HG03060 (cell line): ENCODE measurements at regions not wholly inside any gene's neighbourhood (a gene's known extent, or its start where the extent isn't known, plus 50 kb on each side); places are given as distances from the start of the nearest gene placed in this dataset.
A peak's percentile ranks its signal among the peaks of the same experiment; 100 is the strongest.

Source experiments
- ATAC-seq: cut with Tn5 transposase; IDR thresholded peaks from one replicate; pipeline ENCODE4 v1.9.1; 2021; ENCODE audit warnings: low read depth, moderate number of reproducible peaks; ENCODE audit not compliant: unreplicated experiment

DNA sequence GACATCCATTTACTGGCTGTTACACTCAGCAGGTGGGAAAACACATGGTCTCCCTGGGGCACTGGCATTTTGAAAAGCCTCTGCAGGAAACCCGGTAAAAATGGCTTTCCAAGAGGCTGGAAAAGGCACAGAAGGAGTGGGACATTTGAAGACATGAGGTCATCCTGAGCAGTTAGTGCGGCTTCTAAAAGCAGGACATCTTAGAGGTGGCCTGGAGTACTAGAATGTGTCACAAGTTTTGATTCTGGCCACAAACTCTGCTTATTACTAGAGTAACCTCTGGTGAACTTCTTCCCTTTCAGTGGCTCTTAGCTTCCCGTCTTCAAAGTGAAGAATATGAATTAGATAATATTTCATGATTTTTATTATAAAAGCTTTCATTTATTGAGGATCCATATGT is 423.0 kb upstream of the BRINP1 start:
- no peak for ATAC-seq

DNA sequence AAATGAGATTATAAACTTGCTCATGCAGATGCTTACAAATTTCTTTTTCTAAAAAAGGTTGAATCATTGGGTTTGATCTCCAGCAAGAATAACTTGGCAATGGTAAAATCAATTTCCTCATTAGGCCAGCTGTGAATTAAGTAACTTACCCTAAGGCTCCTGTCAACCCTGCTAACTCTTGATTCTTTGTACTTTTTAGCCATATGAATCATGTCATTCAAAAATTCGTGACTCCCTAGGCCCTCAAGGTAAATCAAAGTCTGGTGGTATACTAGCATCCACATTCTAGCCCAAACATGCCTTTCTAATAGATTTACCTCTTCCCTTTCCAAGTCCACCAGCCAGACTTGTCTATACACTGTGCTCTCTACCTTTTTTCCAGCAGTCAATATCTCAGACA is 420.8 kb upstream of the BRINP1 start:
- ATAC-seq = no peak

DNA sequence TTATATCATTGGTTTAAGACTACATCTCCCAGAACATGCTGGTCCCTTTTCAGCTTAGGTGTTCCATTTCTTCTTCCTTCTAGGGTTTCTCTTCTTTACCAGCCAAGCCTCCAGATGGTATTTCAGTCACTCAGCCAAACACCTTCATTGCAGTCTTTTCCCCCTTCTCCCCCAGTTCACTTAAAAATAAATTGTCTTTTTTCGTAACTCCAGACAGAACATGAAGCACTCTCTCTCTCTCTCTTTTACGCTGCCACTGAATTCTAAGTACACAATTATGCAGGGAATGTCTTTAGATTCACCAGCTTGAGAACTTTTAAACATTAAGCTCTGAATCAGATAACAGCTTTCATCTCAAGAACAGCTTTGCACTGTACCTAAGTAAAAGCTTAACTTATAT is 419.7 kb upstream of the BRINP1 start:
- ATAC-seq = no peak

DNA sequence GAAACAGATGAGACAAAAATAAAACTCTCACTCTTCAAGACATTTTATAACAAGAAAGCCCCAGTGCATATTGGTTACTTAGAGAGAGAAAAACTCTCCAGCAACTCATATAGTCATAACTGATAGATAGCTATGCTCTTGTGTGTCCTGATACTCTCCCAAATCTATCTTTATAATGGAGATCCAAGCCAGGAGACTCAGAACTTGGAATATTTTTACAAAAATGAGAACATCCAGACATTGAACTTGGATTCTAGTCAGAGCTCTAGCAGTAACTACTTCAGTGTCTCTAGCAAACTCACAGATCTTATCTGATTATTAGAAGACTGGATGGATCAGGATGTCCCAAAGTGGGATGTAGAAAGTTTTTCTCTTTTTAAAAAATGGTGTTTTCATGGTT is 412.7 kb upstream of the BRINP1 start:
- no peak for ATAC-seq

DNA sequence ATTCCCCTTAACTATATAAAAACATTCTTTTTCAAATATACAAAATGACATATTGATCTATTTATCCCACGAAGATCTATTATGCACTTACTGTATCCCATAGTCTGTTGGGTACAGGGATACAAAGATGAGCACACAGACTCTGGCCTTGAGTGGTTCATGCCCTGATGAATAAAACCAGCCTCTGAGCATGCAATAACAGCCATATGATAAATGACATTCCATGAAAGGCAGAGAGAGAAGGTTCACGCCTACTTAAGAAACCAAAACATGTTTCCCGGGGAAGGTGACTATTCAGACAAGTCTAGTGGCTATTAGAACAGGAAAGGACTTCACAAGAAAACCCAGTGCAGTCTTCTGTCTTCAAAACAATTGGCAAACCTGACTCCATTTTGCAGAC is 406.2 kb upstream of the BRINP1 start:
- no peak for ATAC-seq

DNA sequence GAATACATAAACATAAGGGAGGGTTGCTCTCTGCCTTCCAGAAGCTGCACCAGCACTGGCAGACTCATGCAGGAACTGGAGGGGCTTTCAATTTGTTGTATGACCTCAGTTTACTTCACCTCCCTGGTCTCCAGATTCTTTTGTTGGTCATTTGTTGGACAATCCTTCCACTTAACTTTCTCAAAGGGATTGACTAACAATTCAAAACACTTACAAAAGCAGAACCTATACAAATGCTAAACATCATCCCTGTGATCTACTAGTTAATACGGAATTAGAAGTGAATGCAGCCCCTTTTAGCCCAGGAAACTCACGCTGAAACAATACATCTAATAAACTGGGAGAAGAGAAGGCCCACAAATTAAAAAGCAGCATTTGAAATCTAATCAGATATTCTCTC is 404.6 kb upstream of the BRINP1 start:
- ATAC-seq = no peak

DNA sequence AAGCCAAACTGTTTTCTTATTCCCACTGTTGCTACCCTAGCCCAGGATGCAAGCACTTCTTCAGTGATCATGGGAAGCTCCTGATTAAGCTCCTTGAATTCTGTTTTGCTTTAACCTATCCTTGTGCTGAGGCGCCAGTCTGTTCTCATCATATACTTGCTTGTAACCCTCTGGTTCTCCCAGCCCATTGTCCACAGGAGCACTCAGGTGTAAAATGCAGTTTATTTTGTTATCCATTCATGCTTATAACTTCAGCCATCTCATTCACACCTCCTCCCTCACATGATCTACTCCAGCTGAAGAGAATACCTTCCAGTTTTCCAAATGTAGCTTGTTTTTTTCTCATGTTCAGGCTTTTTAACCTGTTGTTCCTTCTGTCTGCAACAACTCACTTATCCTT is 402.1 kb upstream of the BRINP1 start:
- no peak for ATAC-seq

DNA sequence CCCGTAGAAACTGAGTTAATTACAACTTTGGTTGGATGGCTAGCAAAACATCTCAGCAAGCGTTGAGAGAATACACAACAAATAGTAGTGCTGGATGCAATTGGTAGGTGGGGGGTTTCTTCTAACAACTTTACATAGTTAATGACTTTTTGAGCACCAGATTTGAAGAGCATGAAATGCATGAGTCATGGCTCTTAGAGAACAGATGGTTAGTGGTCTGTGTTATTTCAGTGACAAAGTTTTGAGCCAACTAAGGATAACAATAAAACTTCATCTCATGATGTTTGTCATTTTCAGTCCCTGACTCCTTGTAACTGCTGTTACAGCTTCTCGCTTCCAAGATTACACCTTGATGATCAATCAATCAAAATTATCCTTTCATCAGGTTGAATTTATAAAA is 399.0 kb upstream of the BRINP1 start:
- no peak for ATAC-seq

DNA sequence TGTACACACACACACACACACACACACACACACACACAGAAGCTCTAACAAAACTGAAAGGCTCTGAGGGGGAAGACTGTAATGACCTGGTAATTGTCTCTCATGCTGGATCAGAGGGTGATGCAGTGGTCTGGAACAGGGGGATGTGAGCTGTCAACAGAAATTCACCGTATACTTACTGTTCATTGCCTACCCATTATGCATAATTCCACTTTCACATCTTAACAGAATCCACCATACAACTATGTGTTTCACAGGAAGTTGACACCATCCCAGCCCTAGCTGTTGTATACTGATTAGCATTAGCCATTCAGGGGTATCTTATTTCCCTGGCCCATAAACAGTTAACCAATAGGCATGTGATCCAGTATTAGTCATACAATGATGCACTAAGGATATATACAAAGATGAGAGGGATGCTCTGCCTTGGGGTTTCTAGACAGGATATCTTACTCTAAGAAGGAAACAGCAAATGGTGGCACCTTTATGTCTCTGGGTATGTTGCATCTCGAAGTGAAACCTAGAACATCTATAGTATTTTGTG is 396.5 kb upstream of the BRINP1 start:
- ATAC-seq = no peak

DNA sequence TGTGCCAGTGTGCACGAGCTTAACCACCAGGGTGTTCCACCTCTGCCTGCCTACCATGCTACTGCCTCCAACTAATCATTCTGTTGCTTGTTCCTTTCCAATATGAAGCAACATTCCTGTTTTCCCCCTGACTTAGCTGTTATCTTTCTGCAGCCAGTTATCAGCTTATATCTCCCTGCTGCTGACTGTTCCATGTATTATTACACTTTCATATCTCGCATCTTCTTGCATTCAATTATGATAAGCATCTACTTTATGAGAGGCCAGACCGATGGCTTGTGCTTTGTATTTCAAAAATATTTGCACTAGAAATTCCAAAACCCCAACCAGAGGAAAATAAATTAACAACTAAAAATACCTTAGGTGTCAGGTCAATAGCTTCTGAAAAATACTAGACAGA is 394.0 kb upstream of the BRINP1 start:
- ATAC-seq = no peak

DNA sequence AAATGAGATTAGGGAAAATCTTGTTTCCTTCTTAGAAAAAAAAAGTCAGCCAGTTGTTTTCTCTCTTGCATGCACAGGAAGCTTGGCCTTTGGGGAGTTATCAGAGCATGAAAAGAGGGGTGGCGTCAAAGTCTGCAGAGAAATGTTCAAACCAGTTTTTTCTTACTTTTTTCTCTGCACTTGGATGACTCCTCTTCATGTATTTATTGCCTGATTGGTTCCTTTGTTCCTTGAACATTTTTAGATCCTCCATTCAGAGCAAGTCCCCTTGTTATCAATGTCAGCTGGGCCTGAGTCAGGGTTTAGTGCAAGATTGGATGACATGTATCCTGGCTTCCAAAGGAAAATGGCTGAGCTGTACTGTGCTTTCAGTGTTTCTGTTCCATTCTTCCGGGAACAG is 392.6 kb upstream of the BRINP1 start:
- no peak for ATAC-seq

DNA sequence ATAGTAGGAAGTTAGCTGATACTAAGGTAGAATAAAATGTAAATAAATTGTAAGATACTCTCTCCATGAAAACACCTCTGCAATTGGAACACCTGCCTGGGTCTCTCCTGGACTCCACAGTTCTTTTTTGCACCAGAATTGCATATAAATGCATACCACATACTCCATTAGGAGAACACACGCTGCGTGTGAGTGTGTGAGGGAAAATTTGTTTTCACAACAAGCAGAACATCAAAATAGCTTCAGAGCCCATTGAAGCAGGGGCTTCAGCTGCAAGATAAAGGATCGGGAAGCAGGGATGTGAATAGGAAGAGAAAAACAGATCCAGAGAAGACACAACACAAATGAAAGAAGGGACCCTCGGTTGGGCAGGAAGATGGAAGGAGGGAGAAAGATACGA is 389.8 kb upstream of the BRINP1 start:
- ATAC-seq = no peak

DNA sequence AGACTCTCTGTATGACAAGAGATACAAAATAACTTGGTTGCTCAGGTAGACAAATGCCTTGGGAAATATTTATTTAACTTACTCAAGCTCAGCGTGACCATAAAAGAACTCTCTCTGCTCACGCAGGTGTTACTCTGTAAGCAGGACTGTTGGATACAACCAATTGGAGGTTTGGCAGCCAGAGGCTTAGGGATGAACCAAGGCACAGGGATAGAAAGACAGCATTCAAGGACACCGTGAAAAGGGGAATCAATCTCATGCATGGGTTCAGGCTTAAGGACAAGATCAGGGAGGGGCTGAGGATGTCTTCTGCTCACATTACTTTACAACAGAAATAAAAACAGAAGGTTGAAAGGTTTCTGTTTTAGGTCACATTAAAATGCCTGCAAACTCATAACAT is 389.0 kb upstream of the BRINP1 start:
- no peak for ATAC-seq

DNA sequence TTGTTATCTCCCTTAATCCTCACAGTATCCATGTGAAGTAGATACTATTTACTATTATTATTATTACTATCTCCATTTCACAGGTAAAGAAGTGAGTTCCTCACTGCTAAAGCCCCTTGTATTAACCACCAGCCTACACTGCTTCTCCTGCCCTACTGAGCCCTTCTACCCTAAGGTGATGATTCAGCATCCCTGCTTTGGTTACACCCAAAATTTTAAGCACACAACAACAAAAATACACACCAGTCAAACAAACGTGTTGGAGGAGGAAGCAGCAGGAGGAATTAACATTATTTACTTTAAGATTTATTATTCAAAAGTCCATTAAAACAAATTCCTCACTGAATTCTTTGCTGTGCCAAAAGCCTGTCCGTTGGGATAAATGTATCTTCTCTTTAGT is 370.2 kb upstream of the BRINP1 start:
- no peak for ATAC-seq

DNA sequence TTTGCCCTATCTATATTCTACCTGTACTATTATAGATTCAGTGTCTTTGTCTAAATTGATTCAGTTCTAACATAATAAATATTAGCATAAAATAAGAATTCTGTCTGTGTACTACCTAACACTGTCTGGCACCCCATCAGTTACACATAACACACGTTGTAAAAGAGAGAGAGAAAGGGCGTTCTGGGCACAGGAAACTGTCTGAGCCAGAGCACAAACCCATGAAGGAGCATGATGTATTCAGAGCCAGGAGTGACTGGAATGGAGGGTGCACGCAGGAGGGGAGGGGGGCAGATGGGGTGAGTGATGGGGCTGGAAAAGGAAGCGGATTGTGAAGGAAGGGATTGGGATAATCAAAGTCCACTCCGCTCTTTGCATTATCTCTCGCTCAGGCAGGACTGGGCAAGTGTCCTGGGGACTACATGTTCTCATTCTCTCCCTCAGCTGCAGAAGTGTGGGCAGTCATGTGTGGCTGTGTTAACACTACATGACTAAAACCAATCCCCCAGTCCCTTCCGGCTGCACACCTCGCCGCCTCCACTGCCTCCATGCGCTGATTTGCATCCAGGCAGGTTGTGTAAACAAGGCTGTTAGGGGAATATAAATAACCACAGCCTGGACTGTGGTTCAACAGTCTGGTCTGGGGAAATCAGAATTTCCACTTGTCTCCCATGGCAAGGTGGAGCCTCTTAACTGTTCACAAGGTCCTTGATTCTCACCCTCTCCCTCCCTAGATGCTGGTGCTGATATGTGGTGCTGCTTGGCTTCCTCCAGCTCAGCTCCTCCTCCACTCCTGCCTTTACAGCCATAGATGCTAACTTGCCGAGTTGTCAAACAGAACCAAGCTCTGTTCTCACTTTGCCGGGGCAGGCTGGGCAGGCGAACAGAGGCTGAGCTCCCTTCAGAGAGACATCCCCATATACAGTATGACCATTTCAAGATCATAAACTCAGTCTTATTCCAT is 367.5 kb upstream of the BRINP1 start:
- peak; percentile 99 for ATAC-seq

DNA sequence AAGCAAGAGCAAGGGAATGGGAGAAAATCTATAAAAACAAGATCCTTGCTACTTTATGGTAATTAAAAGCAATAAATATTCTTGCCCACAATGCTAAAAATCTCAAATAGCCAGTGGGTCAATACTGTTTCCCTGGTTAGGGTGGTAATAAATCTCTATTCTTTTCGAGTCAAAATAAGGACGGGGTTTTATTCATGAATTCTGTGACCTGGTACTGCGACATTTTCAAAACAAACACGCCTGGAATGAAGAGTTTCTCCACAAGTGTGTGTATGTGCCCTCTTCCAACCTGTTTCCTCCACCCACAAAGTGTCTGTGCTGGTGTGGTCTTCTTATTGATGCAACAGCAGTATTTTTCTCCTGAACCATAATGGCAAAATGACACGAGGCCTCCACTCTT is 358.8 kb upstream of the BRINP1 start:
- no peak for ATAC-seq

DNA sequence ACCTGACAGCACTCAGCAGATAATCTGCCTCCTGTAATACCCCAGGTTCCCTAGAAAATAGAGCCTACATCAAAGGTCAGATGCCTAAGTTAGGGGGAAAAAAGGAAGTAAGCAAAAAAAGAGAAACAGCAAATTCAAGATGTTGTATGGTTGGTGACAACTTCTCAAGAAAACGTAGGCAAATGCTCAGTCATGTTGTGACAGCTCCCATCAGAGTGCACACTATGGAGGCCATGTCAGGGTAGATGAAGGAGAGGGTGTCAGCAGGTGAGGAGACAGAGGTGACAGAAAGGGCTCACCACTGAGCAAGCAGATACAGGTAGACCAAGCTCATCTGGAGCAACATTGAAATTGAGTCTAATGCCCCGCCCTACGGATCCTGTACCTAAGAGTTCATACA is 356.8 kb upstream of the BRINP1 start:
- ATAC-seq = no peak

DNA sequence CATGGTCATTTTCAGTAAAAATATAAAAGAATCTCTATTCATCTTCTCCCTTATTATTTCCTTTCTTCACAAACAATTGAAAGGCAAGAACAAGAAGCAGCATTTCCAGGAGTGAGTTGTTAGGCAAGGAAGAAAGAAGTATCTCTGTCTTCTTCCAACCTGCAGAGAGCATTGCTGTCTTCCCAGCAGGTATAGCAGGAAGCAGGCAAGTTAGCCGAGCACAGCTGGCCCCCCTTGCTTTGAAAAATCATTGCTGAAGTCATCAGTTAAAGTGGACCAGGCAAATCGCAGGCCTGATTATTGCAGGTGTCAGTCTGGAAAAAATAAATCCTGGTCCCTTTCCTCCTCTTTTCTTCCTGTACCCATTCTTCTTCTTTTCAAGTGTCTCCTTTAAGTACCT is 353.1 kb upstream of the BRINP1 start:
- ATAC-seq = no peak

DNA sequence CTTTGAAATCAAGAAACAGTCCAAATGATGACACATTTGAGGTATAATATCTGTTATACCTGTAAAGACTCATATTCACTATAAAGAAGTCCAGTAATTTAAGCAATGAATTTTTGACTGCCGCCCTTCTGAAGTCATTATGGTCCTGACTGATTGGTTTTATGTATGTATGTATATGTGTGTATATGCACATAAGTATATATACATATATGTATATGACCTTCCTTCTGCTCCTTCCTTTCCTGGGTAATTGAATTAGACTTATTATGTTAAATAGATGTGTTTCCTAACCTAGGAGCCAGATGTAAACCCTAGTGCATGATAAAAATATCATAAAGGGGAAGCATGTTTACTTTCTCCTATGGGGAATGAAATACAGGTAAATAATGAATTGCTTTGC is 343.1 kb upstream of the BRINP1 start:
- no peak for ATAC-seq

DNA sequence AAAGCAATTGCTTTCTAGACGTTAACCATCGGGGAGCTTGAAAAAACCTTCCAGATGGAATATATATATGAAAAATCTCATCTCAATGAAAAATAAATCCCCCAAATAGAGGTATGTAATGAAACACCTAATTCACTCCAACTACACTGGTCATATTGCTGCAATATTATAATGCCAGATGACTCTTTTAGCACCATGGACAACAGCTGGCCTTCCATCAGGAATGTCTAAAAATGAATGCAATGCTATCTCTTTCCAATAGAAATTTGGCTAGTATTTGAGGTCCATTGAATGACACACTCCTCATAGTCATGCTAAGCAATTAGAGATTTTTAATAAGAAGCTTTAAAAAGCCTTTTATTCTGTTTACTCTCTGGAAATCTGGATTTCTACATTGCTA is 340.2 kb upstream of the BRINP1 start:
- ATAC-seq = no peak

DNA sequence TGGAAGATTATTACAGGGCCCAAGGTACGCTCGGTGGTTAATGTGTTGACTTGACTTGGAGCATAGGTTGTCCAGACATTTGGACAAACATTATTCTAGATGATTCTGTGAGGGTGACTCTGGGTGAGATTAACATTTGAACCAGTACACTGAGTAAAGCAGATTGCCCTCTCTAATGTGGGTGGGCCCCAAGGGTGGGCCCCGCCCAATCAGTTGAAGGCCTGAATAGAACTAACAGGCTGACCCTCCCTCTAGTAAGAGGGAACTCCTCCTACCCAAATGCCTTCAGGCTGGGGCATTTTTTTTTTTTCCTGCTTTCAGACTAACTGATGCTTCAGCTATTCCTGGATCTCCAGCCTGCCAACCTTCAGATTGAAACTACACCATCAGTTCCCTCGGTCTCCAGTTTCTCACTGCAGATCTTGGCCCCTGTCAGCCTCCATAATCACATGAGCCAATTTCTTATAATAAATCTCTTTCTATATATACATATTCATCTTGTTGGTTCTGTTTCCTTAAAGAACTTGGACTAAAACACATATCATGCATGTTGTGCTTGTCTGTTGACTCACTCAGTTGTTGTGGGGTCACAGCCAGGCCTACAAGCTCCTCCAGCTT is 338.1 kb upstream of the BRINP1 start:
- no peak for ATAC-seq

DNA sequence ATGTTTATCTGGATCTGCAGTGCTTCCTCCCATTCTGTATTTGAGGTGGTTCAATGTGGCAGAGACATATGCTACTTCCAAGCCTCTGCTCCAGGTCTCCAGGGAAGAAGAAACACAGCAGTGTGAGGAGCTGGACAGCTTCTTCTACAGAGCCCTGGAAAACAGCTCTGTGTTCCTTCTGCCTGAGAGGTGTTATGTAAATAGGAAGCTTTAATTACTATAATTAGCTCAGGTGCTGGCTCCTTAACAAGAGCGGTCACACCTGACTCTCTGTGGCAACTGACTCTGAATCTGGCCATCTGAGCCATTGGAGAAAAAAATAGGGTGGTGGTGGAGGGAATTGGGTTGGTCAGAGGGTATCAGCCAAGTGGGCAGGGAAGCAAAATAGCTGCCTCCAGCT is 332.4 kb upstream of the BRINP1 start:
- no peak for ATAC-seq
